Osteoblast (primary cell): ENCODE measurements at regions not wholly inside any gene's neighbourhood (a gene's known extent, or its start where the extent isn't known, plus 50 kb on each side); places are given as distances from the start of the nearest gene placed in this dataset.

Source experiments
- DNase-seq: peaks from one replicate; pipeline ENCODE4 v3.0.0; 2011; ENCODE audit warnings: low spot score, mixed read lengths; ENCODE audit not compliant: insufficient read length; ENCODE audit errors: missing footprints
- H2AFZ ChIP-seq: 2 replicates; pipeline ENCODE4 v1.6.0; 2011; ENCODE audit warnings: mild to moderate bottlenecking, low read length
- H3K27ac ChIP-seq: 2 replicates; pipeline ENCODE4 v1.5.1; 2011; ENCODE audit warnings: mild to moderate bottlenecking, low read depth, low read length, moderate library complexity
- H3K27me3 ChIP-seq: 2 replicates; pipeline ENCODE4 v1.6.0; 2012; ENCODE audit warnings: mild to moderate bottlenecking, control low read depth, inconsistent platforms, low read length, moderate library complexity; ENCODE audit not compliant: insufficient read depth
- H3K36me3 ChIP-seq: 2 replicates; pipeline ENCODE4 v1.5.1; 2011; ENCODE audit warnings: mild to moderate bottlenecking, low read length, control low read depth, moderate library complexity; ENCODE audit not compliant: insufficient read depth
- H3K4me1 ChIP-seq: 2 replicates; pipeline ENCODE4 v1.5.1; 2011; ENCODE audit warnings: mild to moderate bottlenecking, low read length, control low read depth, moderate library complexity; ENCODE audit not compliant: insufficient read depth
- H3K4me2 ChIP-seq: 2 replicates; pipeline ENCODE4 v1.6.0; 2011; ENCODE audit warnings: mild to moderate bottlenecking, low read length; ENCODE audit not compliant: insufficient read depth
- H3K4me3 ChIP-seq: fragments of 200-600 bp; sonication (generic); 3 replicates; pipeline ENCODE4 v1.5.1; 2012; ENCODE audit warnings: mild to moderate bottlenecking, low read length, inconsistent platforms; ENCODE audit not compliant: insufficient read depth
- H3K79me2 ChIP-seq: 2 replicates; pipeline ENCODE4 v1.6.0; 2012; ENCODE audit warnings: mild to moderate bottlenecking, low read length, control low read depth, inconsistent platforms; ENCODE audit not compliant: insufficient read depth
- H3K9me3 ChIP-seq: 2 replicates; pipeline ENCODE4 v1.5.1; 2011; ENCODE audit warnings: low read depth, low read length, control low read depth
- H4K20me1 ChIP-seq: 2 replicates; pipeline ENCODE4 v1.6.0; 2012; ENCODE audit warnings: mild to moderate bottlenecking, low read length, control low read depth; ENCODE audit not compliant: insufficient read depth
- CTCF ChIP-seq: IDR thresholded peaks from 2 replicates; pipeline ENCODE4 v1.5.1; 2011; ENCODE audit warnings: mild to moderate bottlenecking, low read depth, low read length, moderate library complexity; ENCODE audit errors: extremely low read depth

- Histone ChIP-seq H3K4me3 (no peak overlapping the region), H3K4me2 (no peak overlapping the region), H3K27me3 (no peaks in the 10 kb centered on the region), H3K4me1 (peaks cover 2% of the 10 kb centered on the region), H2AFZ (no peak overlapping the region), H3K27ac (no peak overlapping the region), H3K79me2 (no peaks in the 10 kb centered on the region), H3K9me3 (no peaks in the 10 kb centered on the region), H4K20me1 (no peaks in the 10 kb centered on the region), H3K36me3 (no peaks in the 10 kb centered on the region)
- no peak for DNase-seq
- no peak for TF ChIP-seq CTCF
Measured at GRCh38 chr6:6885521-6886170, 222.1 kb upstream of the RREB1 start.

- no peaks in the 10 kb centered on the region for H3K79me2 ChIP-seq
- DNase-seq: no peak
Measured at GRCh38 chr6:6886171-6886885, 221.4 kb upstream of the RREB1 start.

GRCh38 chr6:6886886-6887285 lies 220.9 kb upstream of the RREB1 start:
- H3K4me1 ChIP-seq: peaks cover 2% of the 10 kb centered on the region
- H3K79me2 ChIP-seq: no peaks in the 10 kb centered on the region

More at GRCh38 chr6:6886171-6886885, 221.4 kb upstream of the RREB1 start:
- Histone ChIP-seq H3K4me2 (no peak overlapping the region), H2AFZ (no peak overlapping the region), H3K36me3 (no peaks in the 10 kb centered on the region), H3K4me3 (no peak overlapping the region), H3K9me3 (no peaks in the 10 kb centered on the region), H4K20me1 (no peaks in the 10 kb centered on the region), H3K27me3 (no peaks in the 10 kb centered on the region), H3K27ac (no peak overlapping the region), H3K4me1 (peaks cover 2% of the 10 kb centered on the region)
- TF ChIP-seq CTCF: no peak

More at GRCh38 chr6:6886886-6887285, 220.9 kb upstream of the RREB1 start:
- Histone ChIP-seq H4K20me1 (no peaks in the 10 kb centered on the region), H3K27me3 (no peaks in the 10 kb centered on the region), H3K4me2 (no peak overlapping the region), H3K27ac (no peak overlapping the region), H3K9me3 (no peaks in the 10 kb centered on the region), H3K36me3 (no peaks in the 10 kb centered on the region), H3K4me3 (no peak overlapping the region), H2AFZ (no peak overlapping the region)
- DNase-seq: no peak
- no peak for TF ChIP-seq CTCF
